ENCODE measurements at regions not wholly inside any gene's neighbourhood (a gene's known extent, or its start where the extent isn't known, plus 50 kb on each side); places are given as distances from the start of the nearest gene placed in this dataset.

GRCh38 chr10:59016043-59016442, 160.4 kb upstream of the PHYHIPL start:
- no peak for TF ChIP-seq MYC (IDR thresholded peaks at IDR 0.05; ENCODE audit: low read depth, low read length)
- TF ChIP-seq EZH2 (IDR thresholded peaks at IDR 0.05; ENCODE audit: borderline replicate concordance, low read depth, low read length, severe bottlenecking), result no peak
- TF ChIP-seq POLR2AphosphoS5 (IDR thresholded peaks at IDR 0.05; ENCODE audit: insufficient read depth, low read depth, low read length), result no peak
- no peak for TF ChIP-seq CTCF (IDR thresholded peaks at IDR 0.05; ENCODE audit: extremely low read depth in 1 of 2, insufficient read depth in 1 of 2, low read depth in 1 of 2, low read length in 2 of 2)
- no peak for TF ChIP-seq MAX (IDR thresholded peaks at IDR 0.05; ENCODE audit: insufficient read depth, insufficient read length)
- TF ChIP-seq POLR2A (IDR thresholded peaks at IDR 0.05; ENCODE audit: low read depth, low read length), result no peak
- TF ChIP-seq JUN (IDR thresholded peaks at IDR 0.05; ENCODE audit: borderline replicate concordance, insufficient read depth, insufficient read length, low read depth), result no peak

Data from endothelial cell of umbilical vein (primary cell).